IMR-90 (cell line): ENCODE measurements at regions not wholly inside any gene's neighbourhood (a gene's known extent, or its start where the extent isn't known, plus 50 kb on each side); places are given as distances from the start of the nearest gene placed in this dataset.

Source experiments
- ATAC-seq: fragments of 200-7000 bp; cut with Tn5 transposase; 2 replicates; pipeline ENCODE4 v1.9.1; 2020; ENCODE audit warnings: low read depth, mild to moderate bottlenecking, moderate library complexity
- BruUV-seq: library from RNA; stranded (reverse); fragments of 400-500 nt; replicated peaks from 2 replicates; lab custom pipeline; 2021; lab: Mats Ljungman, UMichigan
- CTCF ChIA-PET: fragments of 300-600 bp; formaldehyde crosslinking; extraction: SDS; loops from one replicate; lab custom pipeline; 2021; ENCODE audit warnings: antibody characterized with exemption; lab: Yijun Ruan, JAX
- POLR2A ChIA-PET: fragments of 300-600 bp; sonication (Branson Sonifier 250); formaldehyde crosslinking; loops from one replicate; lab custom pipeline; 2022; ENCODE audit warnings: antibody characterized with exemption; ENCODE audit not compliant: unreplicated experiment; lab: Charles Lee
- DNase-seq: peaks from one replicate; pipeline ENCODE4 v3.0.0; 2013
- H2AFZ ChIP-seq: replicated peaks from 2 replicates; pipeline ENCODE3; 2013; ENCODE audit warnings: low read length, mild to moderate bottlenecking; ENCODE audit not compliant: poor library complexity
- H2AK5ac ChIP-seq: 2 replicates; pipeline ENCODE4 v1.6.1; 2013; ENCODE audit warnings: low read depth, low read length, inconsistent platforms
- H2AK9ac ChIP-seq: replicated peaks from 2 replicates; pipeline ENCODE3; 2013; ENCODE audit warnings: mild to moderate bottlenecking, low read depth, low read length, moderate library complexity; ENCODE audit not compliant: poor library complexity
- H2BK120ac ChIP-seq: 2 replicates; pipeline ENCODE4 v1.6.1; 2013; ENCODE audit warnings: low read depth, low read length, inconsistent platforms
- H2BK15ac ChIP-seq: 3 replicates; pipeline ENCODE4 v1.6.1; 2013; ENCODE audit warnings: low read depth, low read length, inconsistent platforms
- H2BK20ac ChIP-seq: 2 replicates; pipeline ENCODE4 v1.6.1; 2013; ENCODE audit warnings: low read depth, mild to moderate bottlenecking, inconsistent platforms, low read length, moderate library complexity
- H2BK5ac ChIP-seq: 2 replicates; pipeline ENCODE4 v1.6.1; 2013; ENCODE audit warnings: mild to moderate bottlenecking, low read depth, low read length, inconsistent platforms; ENCODE audit not compliant: poor library complexity, severe bottlenecking
- H3K14ac ChIP-seq: replicated peaks from 2 replicates; pipeline ENCODE4 v1.6.1; 2013; ENCODE audit warnings: low read depth, low read length, inconsistent platforms
- H3K18ac ChIP-seq: 2 replicates; pipeline ENCODE4 v1.6.1; 2013; ENCODE audit warnings: low read depth, low read length, control low read depth
- H3K23ac ChIP-seq: 2 replicates; pipeline ENCODE4 v1.6.1; 2013; ENCODE audit warnings: low read depth, low read length, inconsistent platforms
- H3K27ac ChIP-seq: 2 replicates; pipeline ENCODE4 v1.5.1; 2013; ENCODE audit warnings: mild to moderate bottlenecking, control low read depth, low read length; ENCODE audit not compliant: insufficient read depth
- H3K27me3 ChIP-seq: 2 replicates; pipeline ENCODE4 v1.6.1; 2013; ENCODE audit warnings: low read length; ENCODE audit not compliant: control insufficient read depth, insufficient read depth
- H3K36me3 ChIP-seq: 2 replicates; pipeline ENCODE4 v1.6.1; 2013; ENCODE audit warnings: low read length, mixed read lengths; ENCODE audit not compliant: control insufficient read depth, insufficient read depth
- H3K4ac ChIP-seq: 2 replicates; pipeline ENCODE4 v1.6.1; 2013; ENCODE audit warnings: low read depth, low read length, inconsistent platforms
- H3K4me1 ChIP-seq: 2 replicates; pipeline ENCODE4 v1.6.1; 2013; ENCODE audit warnings: low read length, mixed read lengths; ENCODE audit not compliant: control insufficient read depth, insufficient read depth
- H3K4me2 ChIP-seq: 2 replicates; pipeline ENCODE4 v1.6.1; 2013; ENCODE audit warnings: low read depth, mild to moderate bottlenecking, control low read depth, low read length, moderate library complexity
- H3K4me3 ChIP-seq: 2 replicates; pipeline ENCODE4 v1.5.1; 2013; ENCODE audit warnings: low read depth, mild to moderate bottlenecking, control low read depth, low read length, moderate library complexity; ENCODE audit not compliant: insufficient read depth
- H3K56ac ChIP-seq: 2 replicates; pipeline ENCODE4 v1.6.1; 2013; ENCODE audit warnings: low read length, inconsistent platforms; ENCODE audit not compliant: insufficient read depth; ENCODE audit errors: extremely low read depth
- H3K79me1 ChIP-seq, 2 experiments: 2 replicates each; pipeline ENCODE4 v1.6.1; 2013; ENCODE audit warnings: low read length in 2 of 2, inconsistent platforms in 1 of 2, low read depth in 1 of 2
- H3K9ac ChIP-seq: 2 replicates; pipeline ENCODE4 v1.6.1; 2013; ENCODE audit warnings: low read depth, low read length, control low read depth
- H3K9me1 ChIP-seq: 2 replicates; pipeline ENCODE4 v1.6.1; 2013; ENCODE audit warnings: low read length, inconsistent platforms; ENCODE audit not compliant: insufficient read depth
- H3K9me3 ChIP-seq: 2 replicates; pipeline ENCODE4 v1.6.1; 2013; ENCODE audit warnings: low read length; ENCODE audit not compliant: control insufficient read depth, insufficient read depth
- H4K20me1 ChIP-seq: 2 replicates; pipeline ENCODE4 v1.6.1; 2013; ENCODE audit warnings: low read length, inconsistent platforms; ENCODE audit not compliant: insufficient read depth
- H4K5ac ChIP-seq: 2 replicates; pipeline ENCODE4 v1.6.1; 2013; ENCODE audit warnings: mild to moderate bottlenecking, low read depth, low read length, control low read depth
- H4K8ac ChIP-seq, 2 experiments: 2 replicates each; pipeline ENCODE4 v1.6.1; 2013; ENCODE audit warnings: low read depth in 2 of 2, low read length in 2 of 2, control low read depth in 1 of 2, inconsistent platforms in 1 of 2
- H4K91ac ChIP-seq: 2 replicates; pipeline ENCODE4 v1.6.1; 2013; ENCODE audit warnings: low read depth, low read length, inconsistent platforms; ENCODE audit not compliant: insufficient read depth
- FOS ChIP-seq: fragments of 150-350 bp; IDR thresholded peaks from 2 replicates; pipeline ENCODE4 v1.6.1; 2016; ENCODE audit warnings: low read depth, low read length
- MAFK ChIP-seq: IDR thresholded peaks from 2 replicates; pipeline ENCODE4 v1.6.1; 2012; ENCODE audit warnings: low read depth, low read length, improper control_type of control experiment
- NFE2L2 ChIP-seq: fragments of 150-350 bp; IDR thresholded peaks from 2 replicates; pipeline ENCODE4 v1.6.1; 2016; ENCODE audit warnings: low read depth, mild to moderate bottlenecking, low read length
- RAD21 ChIP-seq: IDR thresholded peaks from 2 replicates; pipeline ENCODE4 v1.6.1; 2012; ENCODE audit warnings: low read length, improper control_type of control experiment
- SMC3 ChIP-seq: fragments of 150-350 bp; IDR thresholded peaks from 2 replicates; pipeline ENCODE4 v1.6.1; 2016; ENCODE audit warnings: low read depth, mild to moderate bottlenecking, antibody characterized with exemption, low read length, moderate library complexity
- WGBS, 2 experiments: methylation state at CpG; one replicate each; pipeline versions ENCODE4 v1.1.5 to v1.1.7; 2013; ENCODE audit warnings: missing lambda C conversion rate in 2 of 2; ENCODE audit not compliant: insufficient read length in 1 of 2; ENCODE audit errors: extremely low coverage in 2 of 2; 5-methylcytosine and 5-hydroxymethylcytosine counted together
- dilution Hi-C: fragments of 300-500 bp; cut with HindIII; formaldehyde crosslinking; loops from one replicate; pipeline ENCODE4 v1.14.3; 2018; ENCODE audit warnings: low sequenced_read_pairs; ENCODE audit not compliant: unreplicated experiment
- in situ Hi-C: fragments of 300-500 bp; cut with MboI; formaldehyde crosslinking; loops from 3 replicates; pipeline ENCODE4 v1.14.3; 2019; ENCODE audit warnings: low sequenced_read_pairs, inconsistent platforms, mixed read lengths
- intact Hi-C: fragments of 100-400 bp; cut with micrococcal nuclease; formaldehyde crosslinking; loops from 2 replicates; pipeline ENCODE4 v1.10.0; 2022

- Histone ChIP-seq H3K18ac (no peak overlapping the region), H3K4me1 (no peaks in the 10 kb centered on the region), H3K4ac (no peak overlapping the region), H4K20me1 (no peaks in the 10 kb centered on the region; the same call in none of the 2 replicates), H4K8ac (no peak overlapping the region), H3K4me3 (no peak overlapping the region), H3K4me2 (no peak overlapping the region), H4K5ac (no peak overlapping the region), H3K79me1 (no peaks in the 10 kb centered on the region), H2AK5ac (no peak overlapping the region), H2BK120ac (no peak overlapping the region), H3K9me1 (no peaks in the 10 kb centered on the region), H2BK20ac (no peak overlapping the region), H4K91ac (no peak overlapping the region), H3K14ac (no peak overlapping the region), H2BK15ac (no peak overlapping the region), H3K56ac (no peak overlapping the region), H3K9me3 (peaks cover 2% of the 10 kb centered on the region; the same call in 1 of the 2 replicates), H2AK9ac (no peak overlapping the region), H3K9ac (no peak overlapping the region), H3K27ac (no peak overlapping the region), H2BK5ac (no peak overlapping the region), H2AFZ (no peak overlapping the region), H3K23ac (no peak overlapping the region), H3K27me3 (no peaks in the 10 kb centered on the region; the same call in 1 of the 2 replicates), H3K36me3 (no peaks in the 10 kb centered on the region)
- ChIA-PET POLR2A (no interaction called here), CTCF (no interaction called here)
- TF ChIP-seq SMC3, result no peak
- no peak for TF ChIP-seq NFE2L2
- no peak for TF ChIP-seq MAFK
- TF ChIP-seq FOS, result no peak
- no peak for TF ChIP-seq RAD21
- ATAC-seq, result no peak
- BruUV-seq, result no TSS peak
- dilution Hi-C loops (no loop called here), in situ Hi-C loops (no loop called here), intact Hi-C loops (no loop called here)
- DNase-seq, result no peak
- WGBS, 2 experiments, result 67% methylated on average over 4 of the region's 8 CpGs; no CpG with 5 or more reads in 1 of the 2 experiments
Observed at GRCh38 chr11:70759846-70760245, 361.5 kb downstream of the CTTN start.
